Chondrocyte (in vitro differentiated cells): ENCODE measurements at regions not wholly inside any gene's neighbourhood (a gene's known extent, or its start where the extent isn't known, plus 50 kb on each side); places are given as distances from the start of the nearest gene placed in this dataset.
"Not testable (repeated sequence)": the region's sequence is repeated elsewhere in the genome, so short reads cannot be mapped to it uniquely, and the experiment has no call there.

Experiments used
- DNase-seq: peaks from one replicate; pipeline ENCODE4 v3.0.0; 2021; ENCODE audit warnings: mixed read lengths, low spot score
- H3K27ac Mint-ChIP-seq: one replicate; pipeline ENCODE4 v1.8.0; 2021; ENCODE audit warnings: mild to moderate bottlenecking, moderate library complexity, mixed read lengths; ENCODE audit not compliant: unreplicated experiment
- H3K27me3 Mint-ChIP-seq: 2 replicates; pipeline ENCODE4 v1.8.0; 2021; ENCODE audit warnings: low read depth, mixed read lengths
- H3K36me3 Mint-ChIP-seq: 2 replicates; pipeline ENCODE4 v1.8.0; 2021; ENCODE audit warnings: low read depth, mixed read lengths
- H3K4me1 Mint-ChIP-seq: 2 replicates; pipeline ENCODE4 v1.8.0; 2021; ENCODE audit warnings: low read depth, mild to moderate bottlenecking, mixed read lengths
- H3K4me3 Mint-ChIP-seq: one replicate; pipeline ENCODE4 v1.8.0; 2021; ENCODE audit warnings: mild to moderate bottlenecking, moderate library complexity, mixed read lengths; ENCODE audit not compliant: unreplicated experiment
- H3K9me3 Mint-ChIP-seq: 2 replicates; pipeline ENCODE4 v1.8.0; 2021; ENCODE audit warnings: low read depth, mixed read lengths
- TF ChIP-seq, protein P1 (sequence below): fragments of 200-600 bp; sonication (generic); IDR thresholded peaks from 2 replicates; pipeline ENCODE4 v1.5.0; 2021; ENCODE audit warnings: antibody characterized with exemption, mild to moderate bottlenecking, moderate library complexity

DNA sequence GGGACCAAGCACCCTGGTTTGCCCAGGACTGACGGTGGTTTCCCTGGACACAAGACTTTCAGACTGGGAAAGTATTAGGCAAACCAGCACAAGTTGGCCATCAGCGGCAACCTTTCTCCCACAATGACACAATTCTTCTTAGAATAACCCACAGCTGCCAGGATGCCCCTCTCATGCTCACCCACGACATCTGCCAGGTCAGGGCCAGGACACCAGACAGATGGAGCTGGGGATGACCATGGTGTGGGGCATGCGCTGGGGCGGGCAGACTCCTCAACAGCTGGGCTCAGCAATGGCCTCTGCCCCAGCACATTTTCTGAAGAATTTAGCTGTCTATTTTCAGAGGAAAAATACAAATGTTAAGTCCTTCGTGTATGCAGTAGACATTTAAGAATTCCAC, 226.4 kb downstream of the FNDC1 start:
- Mint-ChIP-seq H3K36me3 (no peaks in the 10 kb centered on the region), H3K27me3 (peaks cover 4% of the 10 kb centered on the region), H3K9me3 (no peaks in the 10 kb centered on the region), H3K4me1 (peaks cover 3% of the 10 kb centered on the region), H3K27ac (no peak overlapping the region), H3K4me3 (no peak overlapping the region)
- TF ChIP-seq, protein P1, sequence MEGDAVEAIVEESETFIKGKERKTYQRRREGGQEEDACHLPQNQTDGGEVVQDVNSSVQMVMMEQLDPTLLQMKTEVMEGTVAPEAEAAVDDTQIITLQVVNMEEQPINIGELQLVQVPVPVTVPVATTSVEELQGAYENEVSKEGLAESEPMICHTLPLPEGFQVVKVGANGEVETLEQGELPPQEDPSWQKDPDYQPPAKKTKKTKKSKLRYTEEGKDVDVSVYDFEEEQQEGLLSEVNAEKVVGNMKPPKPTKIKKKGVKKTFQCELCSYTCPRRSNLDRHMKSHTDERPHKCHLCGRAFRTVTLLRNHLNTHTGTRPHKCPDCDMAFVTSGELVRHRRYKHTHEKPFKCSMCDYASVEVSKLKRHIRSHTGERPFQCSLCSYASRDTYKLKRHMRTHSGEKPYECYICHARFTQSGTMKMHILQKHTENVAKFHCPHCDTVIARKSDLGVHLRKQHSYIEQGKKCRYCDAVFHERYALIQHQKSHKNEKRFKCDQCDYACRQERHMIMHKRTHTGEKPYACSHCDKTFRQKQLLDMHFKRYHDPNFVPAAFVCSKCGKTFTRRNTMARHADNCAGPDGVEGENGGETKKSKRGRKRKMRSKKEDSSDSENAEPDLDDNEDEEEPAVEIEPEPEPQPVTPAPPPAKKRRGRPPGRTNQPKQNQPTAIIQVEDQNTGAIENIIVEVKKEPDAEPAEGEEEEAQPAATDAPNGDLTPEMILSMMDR, result no peak
- no peak for DNase-seq

DNA sequence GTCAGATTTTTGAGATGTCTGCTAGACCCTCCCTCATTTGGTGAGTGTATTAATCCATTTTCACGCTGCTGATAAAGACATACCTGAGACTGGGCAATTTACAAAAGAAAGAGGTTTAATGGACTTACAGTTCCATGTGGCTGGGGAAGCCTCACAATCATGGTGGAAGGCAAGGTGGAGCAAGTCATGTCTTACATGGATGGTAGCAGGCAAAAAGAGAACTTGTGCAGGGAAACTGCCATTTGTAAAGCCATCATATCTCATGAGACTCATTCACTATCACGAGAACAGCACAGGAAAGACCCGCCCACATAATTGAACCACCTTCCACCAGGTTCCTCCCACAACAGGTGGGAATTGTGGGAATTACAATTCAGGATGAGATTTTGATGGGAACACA, 223.5 kb downstream of the FNDC1 start:
- not testable (repeated sequence) for H3K9me3 Mint-ChIP-seq, H3K4me1 Mint-ChIP-seq, DNase-seq, H3K4me3 Mint-ChIP-seq, H3K36me3 Mint-ChIP-seq, H3K27ac Mint-ChIP-seq
- H3K27me3 Mint-ChIP-seq, result peaks cover 19% of the 10 kb centered on the region

DNA sequence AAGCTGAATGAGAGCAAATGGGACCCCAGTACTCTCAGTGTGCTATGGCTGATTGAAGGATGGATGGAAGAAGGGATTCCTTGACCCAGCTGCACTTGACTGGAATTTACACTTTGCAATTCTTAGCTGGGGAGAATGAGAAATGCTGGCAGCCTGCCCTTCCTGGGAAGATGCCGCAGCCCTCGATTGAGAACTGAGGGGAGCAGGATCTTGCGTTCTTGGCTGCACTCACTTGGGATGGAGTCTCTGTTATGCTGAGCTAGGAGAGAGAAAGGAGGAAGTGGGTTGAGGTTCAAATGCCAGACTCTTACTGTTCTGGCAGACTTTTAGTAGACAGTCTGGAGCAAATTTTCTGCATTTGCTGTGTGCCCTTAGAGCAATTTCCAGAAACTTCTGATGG, 221.2 kb downstream of the FNDC1 start:
- no peaks in the 10 kb centered on the region for H3K9me3 Mint-ChIP-seq
- no peak overlapping the region for H3K4me3 Mint-ChIP-seq
- peaks cover 4% of the 10 kb centered on the region for H3K4me1 Mint-ChIP-seq
- no peak overlapping the region for H3K27ac Mint-ChIP-seq
- peaks cover 19% of the 10 kb centered on the region for H3K27me3 Mint-ChIP-seq
- no peak for DNase-seq
- TF ChIP-seq, protein P1, result no peak
- H3K36me3 Mint-ChIP-seq, result no peaks in the 10 kb centered on the region

- H3K36me3 Mint-ChIP-seq, result no peaks in the 10 kb centered on the region
- no peak overlapping the region for H3K27ac Mint-ChIP-seq
- H3K9me3 Mint-ChIP-seq, result no peaks in the 10 kb centered on the region
- DNase-seq, result no peak
- H3K27me3 Mint-ChIP-seq, result peaks cover 21% of the 10 kb centered on the region
- H3K4me3 Mint-ChIP-seq, result no peak overlapping the region
- TF ChIP-seq, protein P1, result no peak
- peaks cover 4% of the 10 kb centered on the region for H3K4me1 Mint-ChIP-seq
These were observed 220.5 kb downstream of the FNDC1 start for GRCh38 chr6:159389695-159390094.

GRCh38 chr6:159380114-159380513, 210.9 kb downstream of the FNDC1 start:
- Mint-ChIP-seq H3K9me3 (peaks cover 6% of the 10 kb centered on the region), H3K27me3 (peaks cover 7% of the 10 kb centered on the region), H3K27ac (no peak overlapping the region), H3K36me3 (no peaks in the 10 kb centered on the region), H3K4me3 (no peak overlapping the region), H3K4me1 (peaks cover 19% of the 10 kb centered on the region)
- TF ChIP-seq, protein P1, result no peak
- no peak for DNase-seq

- TF ChIP-seq, protein P1, result no peak
- Mint-ChIP-seq H3K4me1 (peaks cover 19% of the 10 kb centered on the region), H3K27me3 (peaks cover 3% of the 10 kb centered on the region), H3K36me3 (no peaks in the 10 kb centered on the region), H3K4me3 (no peak overlapping the region), H3K27ac (no peak overlapping the region), H3K9me3 (peaks cover 6% of the 10 kb centered on the region)
- DNase-seq, result no peak
These were observed 209.5 kb downstream of the FNDC1 start for GRCh38 chr6:159378411-159379328.
